ENCODE measurements at regions not wholly inside any gene's neighbourhood (a gene's known extent, or its start where the extent isn't known, plus 50 kb on each side); places are given as distances from the start of the nearest gene placed in this dataset.

DNA sequence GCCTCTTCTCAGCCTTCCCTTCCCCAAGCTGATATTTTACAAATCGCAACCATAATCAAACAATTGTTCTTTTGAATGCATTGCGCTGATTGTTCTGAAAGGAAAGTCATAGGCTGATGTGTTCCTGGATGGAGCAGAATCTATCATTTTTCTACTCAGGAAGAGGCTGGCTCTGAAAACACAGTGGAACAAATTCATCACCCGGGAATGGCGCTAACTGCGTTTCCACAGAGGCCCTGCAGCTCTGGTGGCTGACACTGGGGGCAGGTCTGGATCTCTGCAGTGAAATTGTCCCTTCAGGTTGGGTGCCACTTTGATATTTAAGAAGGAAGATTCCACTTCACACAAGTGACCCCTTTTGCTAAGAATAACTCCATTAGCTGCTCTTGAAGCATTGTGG, 1060.8 kb downstream of the UQCRFS1 start:
- no peak for TF ChIP-seq CTCF (IDR thresholded peaks at IDR 0.05)
- TF ChIP-seq POLR2A (IDR thresholded peaks at IDR 0.05) = no peak
- DNase-seq (no peak), ATAC-seq (no peak)
- no peaks in the 10 kb centered on the region for H3K9me3 ChIP-seq
- H3K27me3 ChIP-seq = no peaks in the 10 kb centered on the region
- no peak overlapping the region for H3K4me3 ChIP-seq
- H3K36me3 ChIP-seq (replicated peaks in 1 of 2; ENCODE audit: insufficient read depth in 1 of 2, low read depth in 2 of 2) = no peaks in the 10 kb centered on the region
- intact Hi-C loops (cut with DNase I) = no loop called here
- WGBS, 2 donors = 65 to 69% methylated on average over 5 of the region's 5 CpGs
- no peaks in the 10 kb centered on the region for H3K4me1 ChIP-seq
- H3K27ac ChIP-seq = no peak overlapping the region

- DNase-seq = no peak
- Histone ChIP-seq H3K4me1 (no peaks in the 10 kb centered on the region), H3K27ac (no peak overlapping the region), H3K36me3 (replicated peaks in 1 of 2; ENCODE audit: insufficient read depth in 1 of 2, low read depth in 2 of 2) (no peaks in the 10 kb centered on the region), H3K27me3 (no peaks in the 10 kb centered on the region), H3K4me3 (no peak overlapping the region), H3K9me3 (no peaks in the 10 kb centered on the region)
- intact Hi-C loops (cut with DNase I) = no loop called here
- 53 to 66% methylated on average over 5 of the region's 5 CpGs for WGBS, 2 donors
- TF ChIP-seq CTCF (IDR thresholded peaks at IDR 0.05) (no peak), POLR2A (IDR thresholded peaks at IDR 0.05) (no peak)
- ATAC-seq = no peak
Observed at GRCh38 chr19:28150129-28150528, 1062.8 kb downstream of the UQCRFS1 start.

GRCh38 chr19:28148554-28148953, 1064.4 kb downstream of the UQCRFS1 start:
- 80 to 82% methylated on average over 3 of the region's 3 CpGs for WGBS, 2 donors
- TF ChIP-seq CTCF (IDR thresholded peaks at IDR 0.05) = no peak
- no peak for TF ChIP-seq POLR2A (IDR thresholded peaks at IDR 0.05)
- no peak for DNase-seq
- no peaks in the 10 kb centered on the region for H3K4me1 ChIP-seq
- H3K4me3 ChIP-seq = no peak overlapping the region
- H3K27me3 ChIP-seq = no peaks in the 10 kb centered on the region
- no peaks in the 10 kb centered on the region for H3K9me3 ChIP-seq
- intact Hi-C loops (cut with DNase I) = no loop called here
- H3K36me3 ChIP-seq (replicated peaks in 1 of 2; ENCODE audit: insufficient read depth in 1 of 2, low read depth in 2 of 2) = no peaks in the 10 kb centered on the region
- ATAC-seq = no peak
- H3K27ac ChIP-seq = no peak overlapping the region

- TF ChIP-seq CTCF (IDR thresholded peaks at IDR 0.05) (no peak), POLR2A (IDR thresholded peaks at IDR 0.05) (no peak)
- WGBS, 2 donors = 33 to 65% methylated on average over 1 of the region's 1 CpG
- no peak overlapping the region for H3K27ac ChIP-seq
- ATAC-seq (no peak), DNase-seq (no peak)
- H3K36me3 ChIP-seq (replicated peaks in 1 of 2; ENCODE audit: insufficient read depth in 1 of 2, low read depth in 2 of 2) = no peaks in the 10 kb centered on the region
- no peaks in the 10 kb centered on the region for H3K4me1 ChIP-seq
- no peak overlapping the region for H3K4me3 ChIP-seq
- intact Hi-C loops (cut with DNase I) = no loop called here
- peaks cover 0 to 3% of the 10 kb centered on the region in 2 donors for H3K27me3 ChIP-seq
- no peaks in the 10 kb centered on the region for H3K9me3 ChIP-seq
Observed at GRCh38 chr19:28142258-28142657, 1070.7 kb downstream of the UQCRFS1 start.

DNA sequence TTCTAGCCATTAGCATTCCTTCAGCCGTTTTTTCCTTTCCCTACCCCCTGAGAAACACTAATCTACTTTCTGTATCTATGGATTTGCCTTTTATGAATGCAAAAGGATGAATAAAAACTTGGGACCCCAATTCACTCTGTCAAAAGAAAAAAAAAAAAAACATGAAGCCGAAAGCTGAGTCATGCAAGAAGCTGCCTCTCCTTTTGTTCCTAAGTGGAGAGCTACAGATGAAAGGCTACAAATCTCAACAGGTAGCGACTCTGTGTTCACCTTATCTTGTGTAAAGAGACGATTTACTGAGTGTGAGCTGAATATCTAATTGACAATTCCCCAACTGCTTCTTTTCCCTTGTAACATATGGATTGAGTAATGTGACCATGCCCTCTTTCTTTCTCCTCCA, 1072.8 kb downstream of the UQCRFS1 start:
- Histone ChIP-seq H3K9me3 (no peaks in the 10 kb centered on the region), H3K4me1 (no peaks in the 10 kb centered on the region), H3K27ac (no peak overlapping the region), H3K27me3 (peaks cover 0 to 3% of the 10 kb centered on the region in 2 donors), H3K36me3 (replicated peaks in 1 of 2; ENCODE audit: insufficient read depth in 1 of 2, low read depth in 2 of 2) (no peaks in the 10 kb centered on the region), H3K4me3 (no peak overlapping the region)
- DNase-seq (no peak), ATAC-seq (no peak)
- intact Hi-C loops (cut with DNase I) = no loop called here
- TF ChIP-seq POLR2A (IDR thresholded peaks at IDR 0.05) (no peak), CTCF (IDR thresholded peaks at IDR 0.05) (no peak)
- 19 to 24% methylated on average over 4 of the region's 4 CpGs for WGBS, 2 donors
